GM19452 (cell line): ENCODE measurements at regions not wholly inside any gene's neighbourhood (a gene's known extent, or its start where the extent isn't known, plus 50 kb on each side); places are given as distances from the start of the nearest gene placed in this dataset.
"Not testable (repeated sequence)": the region's sequence is repeated elsewhere in the genome, so short reads cannot be mapped to it uniquely, and the experiment has no call there.

Source experiments
- ATAC-seq: cut with Tn5 transposase; IDR thresholded peaks from one replicate; pipeline ENCODE4 v1.9.1; 2021; ENCODE audit not compliant: unreplicated experiment

GRCh38 chr1:99441299-99442095 is 177.2 kb downstream of the PLPPR4 start:
- ATAC-seq, result no peak

GRCh38 chr1:99444211-99444927 is 180.1 kb downstream of the PLPPR4 start:
- not testable (repeated sequence) for ATAC-seq

- ATAC-seq, result no peak
Observed at GRCh38 chr1:99445071-99445470, 180.8 kb downstream of the PLPPR4 start.

- no peak for ATAC-seq
Observed at GRCh38 chr1:99445486-99445885, 181.2 kb downstream of the PLPPR4 start.

GRCh38 chr1:99447721-99448120 is 183.4 kb downstream of the PLPPR4 start:
- ATAC-seq, result no peak

GRCh38 chr1:99455760-99456159 is 190.2 kb upstream of the PALMD start:
- ATAC-seq, result no peak

- no peak for ATAC-seq
Observed at GRCh38 chr1:99456536-99456935, 189.4 kb upstream of the PALMD start.

- ATAC-seq, result no peak
Observed at GRCh38 chr1:99457381-99458165, 188.3 kb upstream of the PALMD start.

GRCh38 chr1:99461499-99461898 is 184.4 kb upstream of the PALMD start:
- ATAC-seq, result no peak

- ATAC-seq, result no peak
Observed at GRCh38 chr1:99464738-99465137, 181.2 kb upstream of the PALMD start.

GRCh38 chr1:99465176-99465900 is 180.6 kb upstream of the PALMD start:
- no peak for ATAC-seq

GRCh38 chr1:99467645-99468044 is 178.3 kb upstream of the PALMD start:
- ATAC-seq, result no peak

GRCh38 chr1:99469550-99469971 is 176.4 kb upstream of the PALMD start:
- ATAC-seq, result no peak

GRCh38 chr1:99472893-99473292 is 173.0 kb upstream of the PALMD start:
- ATAC-seq, result no peak

GRCh38 chr1:99474350-99474893 is 171.5 kb upstream of the PALMD start:
- ATAC-seq, result no peak

- ATAC-seq, result no peak
Observed at GRCh38 chr1:99476058-99476457, 169.9 kb upstream of the PALMD start.

GRCh38 chr1:99481391-99481996 is 164.4 kb upstream of the PALMD start:
- peak; percentile 66 for ATAC-seq

GRCh38 chr1:99482286-99482685 is 163.6 kb upstream of the PALMD start:
- no peak for ATAC-seq

- ATAC-seq, result no peak
Observed at GRCh38 chr1:99482750-99483149, 163.2 kb upstream of the PALMD start.

GRCh38 chr1:99490031-99490430 is 155.9 kb upstream of the PALMD start:
- no peak for ATAC-seq
